ENCODE measurements at regions not wholly inside any gene's neighbourhood (a gene's known extent, or its start where the extent isn't known, plus 50 kb on each side); places are given as distances from the start of the nearest gene placed in this dataset.

DNA sequence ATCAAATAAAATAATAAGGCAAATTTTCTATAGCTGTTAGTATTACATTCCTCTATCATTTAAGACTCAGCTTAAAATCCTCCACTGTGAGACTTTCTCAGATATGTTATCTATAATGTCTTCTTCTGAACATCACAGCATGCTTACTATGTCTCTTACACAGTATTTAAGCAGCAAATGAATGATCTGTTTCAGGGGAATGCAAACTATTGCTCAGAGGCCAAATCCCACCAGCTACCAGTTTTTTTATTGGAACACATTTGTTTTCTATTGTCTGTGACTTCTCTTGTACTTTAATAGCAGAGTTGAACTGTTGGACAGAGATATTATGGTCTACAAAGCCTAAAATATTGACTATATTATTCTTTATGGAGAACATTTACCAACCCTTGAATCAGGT lies 59.6 kb downstream of the C3orf38 start:
- no peak overlapping the region for H3K9ac ChIP-seq (ENCODE audit: low read depth, low read length)

GRCh38 chr3:88211096-88211890 lies 61.5 kb downstream of the C3orf38 start:
- Histone ChIP-seq H3K9ac (ENCODE audit: low read depth, low read length) (no peak overlapping the region), H3K4me1 (ENCODE audit: control insufficient read depth, insufficient read depth, low read length) (no peaks in the 10 kb centered on the region), H3K27ac (ENCODE audit: low read depth, low read length) (no peak overlapping the region), H3K27me3 (ENCODE audit: control insufficient read depth, insufficient read depth, low read length) (no peaks in the 10 kb centered on the region), H3K9me3 (ENCODE audit: control insufficient read depth, insufficient read depth, low read length) (no peaks in the 10 kb centered on the region), H3K4me3 (ENCODE audit: low read depth, low read length) (no peak overlapping the region), H3K36me3 (ENCODE audit: control insufficient read depth, insufficient read depth, low read length) (no peaks in the 10 kb centered on the region)

More for the DNA sequence above, 59.6 kb downstream of the C3orf38 start:
- Histone ChIP-seq H3K4me3 (ENCODE audit: low read depth, low read length) (no peak overlapping the region), H3K27ac (ENCODE audit: low read depth, low read length) (no peak overlapping the region), H3K27me3 (ENCODE audit: control insufficient read depth, insufficient read depth, low read length) (no peaks in the 10 kb centered on the region), H3K36me3 (ENCODE audit: control insufficient read depth, insufficient read depth, low read length) (no peaks in the 10 kb centered on the region), H3K9me3 (ENCODE audit: control insufficient read depth, insufficient read depth, low read length) (no peaks in the 10 kb centered on the region), H3K4me1 (ENCODE audit: control insufficient read depth, insufficient read depth, low read length) (no peaks in the 10 kb centered on the region)

- H3K36me3 ChIP-seq (ENCODE audit: control insufficient read depth, insufficient read depth, low read length), result no peaks in the 10 kb centered on the region
- no peak overlapping the region for H3K4me3 ChIP-seq (ENCODE audit: low read depth, low read length)
- no peaks in the 10 kb centered on the region for H3K27me3 ChIP-seq (ENCODE audit: control insufficient read depth, insufficient read depth, low read length)
Observed at GRCh38 chr3:88219138-88219792, 69.5 kb downstream of the C3orf38 start.

DNA sequence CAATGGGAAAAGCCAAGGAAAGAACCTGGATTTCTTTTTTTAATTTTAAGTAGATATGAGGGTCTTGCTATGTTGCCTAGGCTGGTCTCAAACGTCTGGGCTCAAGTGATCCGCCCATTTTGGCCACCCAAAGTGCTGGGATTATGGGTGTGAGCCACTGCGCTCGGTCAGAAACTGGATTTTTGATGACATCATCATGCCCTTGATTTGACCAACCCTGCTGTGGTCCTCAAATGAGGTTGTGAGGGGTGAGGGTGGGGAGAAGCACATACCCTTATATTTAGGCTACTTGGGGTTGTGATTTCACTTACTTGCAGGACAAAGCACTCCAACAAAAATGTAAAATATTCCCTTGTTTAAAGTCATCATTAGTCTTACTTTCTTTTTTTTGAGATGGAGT lies 70.4 kb downstream of the C3orf38 start:
- no peaks in the 10 kb centered on the region for H3K4me1 ChIP-seq (ENCODE audit: control insufficient read depth, insufficient read depth, low read length)
- no peaks in the 10 kb centered on the region for H3K27me3 ChIP-seq (ENCODE audit: control insufficient read depth, insufficient read depth, low read length)
- no peak overlapping the region for H3K27ac ChIP-seq (ENCODE audit: low read depth, low read length)
- no peaks in the 10 kb centered on the region for H3K36me3 ChIP-seq (ENCODE audit: control insufficient read depth, insufficient read depth, low read length)
- H3K9ac ChIP-seq (ENCODE audit: low read depth, low read length), result no peak overlapping the region
- no peaks in the 10 kb centered on the region for H3K9me3 ChIP-seq (ENCODE audit: control insufficient read depth, insufficient read depth, low read length)
- no peak overlapping the region for H3K4me3 ChIP-seq (ENCODE audit: low read depth, low read length)

More at GRCh38 chr3:88219138-88219792, 69.5 kb downstream of the C3orf38 start:
- Histone ChIP-seq H3K9me3 (ENCODE audit: control insufficient read depth, insufficient read depth, low read length) (no peaks in the 10 kb centered on the region), H3K27ac (ENCODE audit: low read depth, low read length) (no peak overlapping the region), H3K4me1 (ENCODE audit: control insufficient read depth, insufficient read depth, low read length) (no peaks in the 10 kb centered on the region), H3K9ac (ENCODE audit: low read depth, low read length) (no peak overlapping the region)

DNA sequence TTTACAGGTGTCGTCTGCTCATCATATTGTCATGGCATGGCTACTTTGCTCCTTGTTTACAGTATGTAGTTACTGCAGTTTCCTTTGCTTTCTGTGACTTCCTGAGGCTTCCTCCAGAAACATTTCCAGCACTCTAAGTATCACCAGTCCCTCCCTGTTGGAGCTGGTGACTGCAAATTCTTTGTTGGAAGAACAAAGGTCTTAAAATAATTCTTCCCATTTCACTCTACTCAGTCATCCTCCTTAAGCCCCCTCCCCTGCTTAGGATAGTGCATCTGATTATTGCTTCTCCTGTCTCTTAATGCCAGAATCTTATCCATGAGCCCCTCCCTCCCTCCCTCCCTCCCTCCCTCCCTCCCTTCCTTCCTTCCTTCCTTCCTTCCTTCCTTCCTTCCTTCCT lies 72.0 kb downstream of the C3orf38 start:
- no peaks in the 10 kb centered on the region for H3K9me3 ChIP-seq (ENCODE audit: control insufficient read depth, insufficient read depth, low read length)
- no peak overlapping the region for H3K27ac ChIP-seq (ENCODE audit: low read depth, low read length)
- H3K27me3 ChIP-seq (ENCODE audit: control insufficient read depth, insufficient read depth, low read length), result no peaks in the 10 kb centered on the region
- no peaks in the 10 kb centered on the region for H3K36me3 ChIP-seq (ENCODE audit: control insufficient read depth, insufficient read depth, low read length)
- H3K4me3 ChIP-seq (ENCODE audit: low read depth, low read length), result no peak overlapping the region
- no peaks in the 10 kb centered on the region for H3K4me1 ChIP-seq (ENCODE audit: control insufficient read depth, insufficient read depth, low read length)
- H3K9ac ChIP-seq (ENCODE audit: low read depth, low read length), result no peak overlapping the region

DNA sequence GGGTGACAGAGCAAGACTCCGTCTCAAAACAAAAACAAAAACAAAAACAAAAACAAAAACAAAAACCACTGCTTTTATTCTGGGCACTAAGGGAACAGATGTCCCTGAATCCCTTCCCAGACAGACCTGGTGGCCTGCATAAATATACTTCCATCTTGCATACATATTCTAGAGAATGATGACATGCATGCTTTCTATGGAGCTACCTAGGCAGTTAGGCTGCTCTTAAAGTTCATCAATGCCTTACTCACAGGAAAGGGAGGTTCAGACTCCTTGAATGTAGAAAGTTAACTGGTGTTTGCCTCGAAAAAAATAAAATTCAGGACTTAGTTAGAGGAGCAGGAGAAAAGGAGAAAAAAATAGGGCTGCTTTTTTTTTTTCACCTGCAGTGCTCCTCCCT lies 72.6 kb downstream of the C3orf38 start:
- Histone ChIP-seq H3K4me3 (ENCODE audit: low read depth, low read length) (no peak overlapping the region), H3K27ac (ENCODE audit: low read depth, low read length) (no peak overlapping the region), H3K9me3 (ENCODE audit: control insufficient read depth, insufficient read depth, low read length) (no peaks in the 10 kb centered on the region), H3K36me3 (ENCODE audit: control insufficient read depth, insufficient read depth, low read length) (no peaks in the 10 kb centered on the region), H3K9ac (ENCODE audit: low read depth, low read length) (no peak overlapping the region), H3K4me1 (ENCODE audit: control insufficient read depth, insufficient read depth, low read length) (no peaks in the 10 kb centered on the region), H3K27me3 (ENCODE audit: control insufficient read depth, insufficient read depth, low read length) (no peaks in the 10 kb centered on the region)

DNA sequence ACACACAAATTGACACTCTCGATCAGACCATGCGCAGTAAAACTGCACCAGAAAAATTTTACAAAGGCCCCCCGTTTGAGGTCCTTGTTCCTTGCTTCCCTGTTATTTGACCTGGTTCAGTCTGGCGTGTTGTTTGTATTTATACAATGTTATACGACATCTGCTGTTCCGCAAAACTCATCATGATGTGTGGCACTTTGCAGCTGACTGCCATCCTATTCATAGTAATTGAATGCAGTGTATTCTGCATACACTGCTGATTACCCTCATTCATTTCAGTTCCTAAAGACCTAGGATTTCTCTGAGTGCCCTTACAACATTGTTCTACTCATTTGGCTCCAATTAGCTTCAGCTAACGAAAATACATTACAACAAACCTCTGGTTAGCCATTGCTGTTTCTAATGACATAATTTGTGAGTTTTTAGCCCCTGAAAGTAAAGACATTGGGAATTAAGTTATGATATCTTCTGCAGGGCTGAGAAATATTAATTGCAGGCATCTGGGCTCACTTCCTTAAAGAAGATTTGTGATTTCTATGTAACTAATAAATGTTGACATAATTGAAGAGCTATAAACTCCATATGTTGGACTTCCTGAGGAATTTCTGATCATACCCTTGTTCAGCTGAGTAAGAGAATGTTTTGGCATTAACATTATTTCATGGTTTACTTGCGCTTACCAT lies 75.7 kb downstream of the C3orf38 start:
- Histone ChIP-seq H3K27ac (ENCODE audit: low read depth, low read length) (no peak overlapping the region), H3K4me3 (ENCODE audit: low read depth, low read length) (no peak overlapping the region), H3K9ac (ENCODE audit: low read depth, low read length) (no peak overlapping the region), H3K9me3 (ENCODE audit: control insufficient read depth, insufficient read depth, low read length) (no peaks in the 10 kb centered on the region), H3K4me1 (ENCODE audit: control insufficient read depth, insufficient read depth, low read length) (no peaks in the 10 kb centered on the region), H3K36me3 (ENCODE audit: control insufficient read depth, insufficient read depth, low read length) (no peaks in the 10 kb centered on the region), H3K27me3 (ENCODE audit: control insufficient read depth, insufficient read depth, low read length) (no peaks in the 10 kb centered on the region)

DNA sequence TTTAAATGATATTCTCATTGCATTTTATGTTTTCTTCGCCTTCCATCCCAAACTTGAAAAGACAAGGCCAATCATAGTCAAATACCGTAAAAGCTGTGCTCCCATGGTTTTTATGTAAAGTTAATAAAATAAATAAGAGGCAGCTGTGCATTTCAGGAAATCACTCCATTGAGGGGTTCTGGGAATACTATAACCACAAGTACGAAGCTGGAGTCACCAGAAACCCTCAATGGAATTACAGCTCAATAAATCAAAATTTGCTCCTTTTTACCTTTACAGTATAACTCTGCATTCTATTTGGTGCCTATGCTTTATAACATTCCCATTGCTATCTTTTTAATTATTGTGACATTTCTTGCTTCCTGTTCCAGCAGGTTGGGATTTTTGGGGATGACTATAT lies 77.2 kb downstream of the C3orf38 start:
- Histone ChIP-seq H3K4me1 (ENCODE audit: control insufficient read depth, insufficient read depth, low read length) (no peaks in the 10 kb centered on the region; the same call in 1 of the 2 replicates), H3K36me3 (ENCODE audit: control insufficient read depth, insufficient read depth, low read length) (no peaks in the 10 kb centered on the region), H3K27ac (ENCODE audit: low read depth, low read length) (no peak overlapping the region), H3K9me3 (ENCODE audit: control insufficient read depth, insufficient read depth, low read length) (no peaks in the 10 kb centered on the region), H3K9ac (ENCODE audit: low read depth, low read length) (no peak overlapping the region), H3K27me3 (ENCODE audit: control insufficient read depth, insufficient read depth, low read length) (no peaks in the 10 kb centered on the region), H3K4me3 (ENCODE audit: low read depth, low read length) (no peak overlapping the region)

- no peaks in the 10 kb centered on the region for H3K9me3 ChIP-seq (ENCODE audit: control insufficient read depth, insufficient read depth, low read length)
- H3K9ac ChIP-seq (ENCODE audit: low read depth, low read length), result no peak overlapping the region
- no peaks in the 10 kb centered on the region; the same call in 1 of the 2 replicates for H3K4me1 ChIP-seq (ENCODE audit: control insufficient read depth, insufficient read depth, low read length)
- H3K36me3 ChIP-seq (ENCODE audit: control insufficient read depth, insufficient read depth, low read length), result no peaks in the 10 kb centered on the region
- no peak overlapping the region for H3K27ac ChIP-seq (ENCODE audit: low read depth, low read length)
- H3K27me3 ChIP-seq (ENCODE audit: control insufficient read depth, insufficient read depth, low read length), result no peaks in the 10 kb centered on the region
- H3K4me3 ChIP-seq (ENCODE audit: low read depth, low read length), result no peak overlapping the region
Observed at GRCh38 chr3:88230638-88231037, 80.9 kb downstream of the C3orf38 start.

DNA sequence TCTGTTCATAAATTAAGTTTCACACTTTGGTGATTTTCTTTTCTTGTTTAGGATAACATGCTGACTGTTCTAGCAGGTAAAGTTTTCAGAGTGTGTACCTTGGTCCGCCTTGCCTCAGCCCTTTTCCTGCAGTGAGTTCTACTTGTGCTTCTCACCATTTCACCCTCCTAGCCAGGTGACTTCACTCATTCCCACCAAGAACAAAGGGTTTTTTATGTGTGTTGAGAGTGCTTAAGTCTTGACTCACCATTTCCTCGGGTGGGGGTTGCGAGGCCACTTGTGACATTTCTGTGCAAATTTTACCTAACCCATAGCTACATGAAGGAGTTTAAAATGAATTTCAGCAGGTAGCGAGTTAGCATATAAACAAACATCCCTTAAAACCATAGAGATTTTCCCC lies 81.4 kb downstream of the C3orf38 start:
- Histone ChIP-seq H3K27ac (ENCODE audit: low read depth, low read length) (no peak overlapping the region), H3K36me3 (ENCODE audit: control insufficient read depth, insufficient read depth, low read length) (no peaks in the 10 kb centered on the region), H3K9me3 (ENCODE audit: control insufficient read depth, insufficient read depth, low read length) (no peaks in the 10 kb centered on the region), H3K4me1 (ENCODE audit: control insufficient read depth, insufficient read depth, low read length) (no peaks in the 10 kb centered on the region; the same call in 1 of the 2 replicates), H3K27me3 (ENCODE audit: control insufficient read depth, insufficient read depth, low read length) (no peaks in the 10 kb centered on the region), H3K9ac (ENCODE audit: low read depth, low read length) (no peak overlapping the region), H3K4me3 (ENCODE audit: low read depth, low read length) (no peak overlapping the region)

DNA sequence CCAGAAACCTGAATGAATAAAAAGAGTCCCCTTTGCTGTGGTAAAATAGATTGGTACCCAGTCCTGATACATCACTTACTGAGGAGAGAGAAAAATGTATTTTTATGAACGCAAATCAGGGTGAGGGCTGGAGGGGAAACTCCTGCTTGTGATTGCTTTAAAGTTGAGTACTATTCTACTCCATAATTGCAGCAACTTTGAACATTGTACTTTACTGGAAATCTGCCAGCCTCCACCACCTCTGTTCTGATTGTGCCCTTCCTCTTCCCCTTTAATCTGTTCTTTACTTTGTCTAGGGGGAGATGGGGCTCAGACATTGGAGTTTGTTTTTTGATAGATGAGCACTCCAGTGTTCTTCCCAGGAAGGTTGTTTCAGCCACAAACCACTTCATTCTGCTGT lies 81.9 kb downstream of the C3orf38 start:
- Histone ChIP-seq H3K36me3 (ENCODE audit: control insufficient read depth, insufficient read depth, low read length) (no peaks in the 10 kb centered on the region), H3K4me3 (ENCODE audit: low read depth, low read length) (no peak overlapping the region), H3K27me3 (ENCODE audit: control insufficient read depth, insufficient read depth, low read length) (no peaks in the 10 kb centered on the region), H3K4me1 (ENCODE audit: control insufficient read depth, insufficient read depth, low read length) (no peaks in the 10 kb centered on the region; the same call in 1 of the 2 replicates), H3K27ac (ENCODE audit: low read depth, low read length) (no peak overlapping the region), H3K9ac (ENCODE audit: low read depth, low read length) (no peak overlapping the region), H3K9me3 (ENCODE audit: control insufficient read depth, insufficient read depth, low read length) (no peaks in the 10 kb centered on the region)
